GM18517 (cell line): ENCODE measurements at regions not wholly inside any gene's neighbourhood (a gene's known extent, or its start where the extent isn't known, plus 50 kb on each side); places are given as distances from the start of the nearest gene placed in this dataset.

Source experiments
- ATAC-seq: cut with Tn5 transposase; IDR thresholded peaks from one replicate; pipeline ENCODE4 v1.9.1; 2021; ENCODE audit warnings: mild to moderate bottlenecking, moderate library complexity; ENCODE audit not compliant: unreplicated experiment

GRCh38 chr5:5622806-5623205 lies 200.3 kb downstream of the ICE1 start:
- no peak for ATAC-seq

- ATAC-seq: no peak
Observed at GRCh38 chr5:5619546-5619945, 197.1 kb downstream of the ICE1 start.

- no peak for ATAC-seq
Observed at GRCh38 chr5:5617024-5617423, 194.5 kb downstream of the ICE1 start.

- ATAC-seq: no peak
Observed at GRCh38 chr5:5616247-5616895, 193.9 kb downstream of the ICE1 start.

DNA sequence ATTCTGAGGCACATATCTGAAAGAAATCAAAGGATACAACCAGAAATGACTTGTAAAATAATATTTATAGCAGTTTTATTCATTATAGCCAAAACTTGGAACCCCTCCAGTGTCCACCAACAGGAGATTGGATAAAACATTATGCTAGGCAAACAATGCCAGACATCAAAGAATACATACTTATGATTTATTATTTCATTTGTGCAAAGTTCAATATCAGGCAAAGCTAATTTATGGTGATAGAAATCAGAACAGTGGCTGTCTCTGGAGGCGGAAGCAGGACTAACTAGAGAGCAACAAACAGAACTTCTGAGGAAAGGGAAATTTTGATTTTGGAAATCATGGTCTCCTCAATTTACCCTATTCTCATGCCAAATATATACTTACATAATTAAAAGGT lies 193.1 kb downstream of the ICE1 start:
- ATAC-seq: no peak

DNA sequence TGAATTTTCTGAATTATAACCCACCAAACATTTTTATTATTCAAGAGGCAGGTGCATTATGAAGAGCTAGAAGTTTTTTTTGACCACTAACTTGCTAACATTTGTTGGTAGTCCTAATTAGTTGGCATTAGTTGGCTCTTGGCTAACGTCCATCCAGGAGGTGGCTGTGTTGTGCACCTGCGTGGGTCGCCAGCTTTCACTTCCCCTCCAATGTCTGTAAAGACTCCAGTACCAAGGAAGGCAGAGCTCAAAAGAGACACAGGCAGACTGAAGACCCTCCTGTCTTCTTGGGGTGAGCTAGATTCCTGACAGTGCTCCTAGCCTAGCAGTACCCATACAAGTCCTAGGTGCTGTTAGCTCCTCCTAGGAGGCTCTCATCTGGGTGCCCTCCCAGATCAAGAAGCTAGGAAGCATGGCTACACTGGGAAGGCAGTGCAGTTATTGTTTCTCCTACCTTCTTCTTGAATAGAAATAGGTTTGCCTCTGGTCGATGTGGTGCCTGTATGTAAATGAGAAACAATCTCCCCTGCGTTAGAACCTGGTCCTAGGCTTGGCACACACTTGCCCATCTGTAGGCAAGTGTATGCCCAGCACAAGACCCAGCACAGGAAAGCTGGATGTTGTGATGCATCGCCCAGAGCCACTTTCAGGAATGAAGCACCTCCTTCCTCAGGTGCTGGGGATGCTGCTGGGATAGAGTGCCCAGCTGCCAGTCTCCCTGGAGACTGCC lies 190.9 kb downstream of the ICE1 start:
- ATAC-seq: no peak

DNA sequence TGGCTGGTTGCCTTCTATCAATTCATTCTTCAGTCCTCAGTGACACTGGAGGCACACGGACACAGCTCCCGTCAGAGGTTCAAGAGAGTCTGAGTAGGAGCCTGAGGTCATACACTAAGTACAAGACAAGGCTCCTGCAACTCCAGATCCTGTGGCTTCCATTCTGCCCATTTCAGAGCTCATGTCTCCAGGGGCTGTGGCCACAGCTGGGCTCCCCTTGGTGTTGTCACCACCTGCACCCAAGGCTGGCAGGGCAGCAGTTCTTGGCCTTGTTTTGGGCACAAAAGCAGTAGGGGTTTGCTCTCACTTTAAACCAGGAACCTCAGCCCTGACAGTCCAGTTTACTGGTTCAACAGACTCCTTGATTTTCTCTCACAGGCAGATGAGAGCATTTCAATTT lies 189.6 kb downstream of the ICE1 start:
- no peak for ATAC-seq

GRCh38 chr5:5609935-5610334 lies 187.5 kb downstream of the ICE1 start:
- ATAC-seq: no peak

- no peak for ATAC-seq
Observed at GRCh38 chr5:5605170-5605764, 182.8 kb downstream of the ICE1 start.

- no peak for ATAC-seq
Observed at GRCh38 chr5:5602554-5602953, 180.1 kb downstream of the ICE1 start.

- ATAC-seq: no peak
Observed at GRCh38 chr5:5598547-5599113, 176.2 kb downstream of the ICE1 start.

- ATAC-seq: no peak
Observed at GRCh38 chr5:5593391-5593790, 170.9 kb downstream of the ICE1 start.

GRCh38 chr5:5592541-5592940 lies 170.1 kb downstream of the ICE1 start:
- ATAC-seq: no peak

- no peak for ATAC-seq
Observed at GRCh38 chr5:5591567-5591966, 169.1 kb downstream of the ICE1 start.

GRCh38 chr5:5589857-5590256 lies 167.4 kb downstream of the ICE1 start:
- ATAC-seq: no peak

- ATAC-seq: no peak
Observed at GRCh38 chr5:5588887-5589826, 166.7 kb downstream of the ICE1 start.

- ATAC-seq: no peak
Observed at GRCh38 chr5:5588386-5588785, 165.9 kb downstream of the ICE1 start.

- ATAC-seq: no peak
Observed at GRCh38 chr5:5587474-5587873, 165.0 kb downstream of the ICE1 start.

- ATAC-seq: no peak
Observed at GRCh38 chr5:5586721-5587120, 164.2 kb downstream of the ICE1 start.

DNA sequence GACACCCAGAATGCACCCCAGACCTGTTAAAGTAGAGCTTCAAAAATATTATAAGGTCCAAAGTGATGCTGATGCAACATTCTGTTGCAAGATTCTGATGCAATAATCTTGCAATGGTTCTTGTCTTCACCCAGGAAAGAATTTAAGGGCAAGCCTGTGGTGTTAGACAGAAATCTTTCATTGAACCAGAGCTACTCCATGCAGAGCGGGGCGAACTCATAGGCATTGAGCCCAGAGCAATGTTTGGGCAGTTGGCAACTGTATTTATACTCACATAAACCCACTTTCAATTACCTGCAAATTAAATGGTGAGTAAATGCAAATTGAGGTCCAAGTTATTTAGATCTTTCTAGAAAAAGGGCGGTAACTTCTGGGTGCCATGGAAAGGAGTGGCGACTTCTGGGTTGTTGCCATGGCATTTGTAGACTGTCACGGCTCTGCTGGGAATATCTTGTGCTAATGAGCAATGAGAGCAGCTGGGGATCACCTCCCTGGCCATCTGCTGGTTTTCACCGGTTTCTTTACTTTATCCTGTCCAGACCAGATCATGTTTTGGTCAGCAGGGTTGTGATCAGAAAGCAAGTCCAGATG lies 163.4 kb downstream of the ICE1 start:
- ATAC-seq: no peak

DNA sequence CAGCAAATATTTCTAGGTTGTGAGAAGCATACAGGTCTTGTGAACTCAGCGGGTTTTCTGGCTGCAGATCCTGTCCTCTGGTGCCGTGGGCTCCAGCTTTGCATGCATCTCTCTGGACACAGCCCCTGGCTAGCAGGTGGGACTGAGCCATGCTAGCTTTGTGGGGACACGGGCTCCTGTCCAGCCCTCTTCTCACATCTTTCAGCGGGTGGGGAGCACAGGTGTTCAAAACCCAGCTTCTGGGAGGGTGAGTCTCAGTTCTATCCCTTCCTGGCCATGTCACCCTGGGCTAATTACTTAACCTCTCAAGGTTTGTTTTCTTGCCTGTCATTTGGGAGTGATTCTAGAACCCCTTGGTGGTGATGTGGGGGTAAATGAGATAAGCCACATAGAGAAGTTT lies 162.3 kb downstream of the ICE1 start:
- no peak for ATAC-seq
